ENCODE measurements at regions not wholly inside any gene's neighbourhood (a gene's known extent, or its start where the extent isn't known, plus 50 kb on each side); places are given as distances from the start of the nearest gene placed in this dataset.
"Not testable (repeated sequence)": the region's sequence is repeated elsewhere in the genome, so short reads cannot be mapped to it uniquely, and the experiment has no call there.

- DNase-seq, result no peak
These were observed 241.5 kb downstream of the SATB2 start for GRCh38 chr2:199216253-199216652.

GRCh38 chr2:199207011-199207410, 250.7 kb downstream of the SATB2 start:
- no peak for DNase-seq

- no peak for DNase-seq
These were observed 251.2 kb downstream of the SATB2 start for GRCh38 chr2:199206536-199206935.

- DNase-seq, result no peak
These were observed 254.8 kb downstream of the SATB2 start for GRCh38 chr2:199202964-199203363.

GRCh38 chr2:199201539-199201938, 256.2 kb downstream of the SATB2 start:
- DNase-seq, result no peak

- DNase-seq, result no peak
These were observed 257.9 kb downstream of the SATB2 start for GRCh38 chr2:199199797-199200196.

GRCh38 chr2:199197448-199197847, 260.3 kb downstream of the SATB2 start:
- no peak for DNase-seq

- no peak for DNase-seq
These were observed 261.1 kb downstream of the SATB2 start for GRCh38 chr2:199196686-199197085.

- no peak for DNase-seq
These were observed 261.7 kb downstream of the SATB2 start for GRCh38 chr2:199195927-199196502.

GRCh38 chr2:199191461-199191860, 266.3 kb downstream of the SATB2 start:
- no peak for DNase-seq

GRCh38 chr2:199189229-199189628, 268.5 kb downstream of the SATB2 start:
- DNase-seq, result no peak

- no peak for DNase-seq
These were observed 271.4 kb downstream of the SATB2 start for GRCh38 chr2:199186301-199186751.

GRCh38 chr2:199185174-199185573, 272.6 kb downstream of the SATB2 start:
- DNase-seq, result not testable (repeated sequence)

GRCh38 chr2:199163613-199164458, 293.9 kb downstream of the SATB2 start:
- no peak for DNase-seq

GRCh38 chr2:199160677-199161465, 296.9 kb downstream of the SATB2 start:
- DNase-seq, result no peak

GRCh38 chr2:199160081-199160480, 297.7 kb downstream of the SATB2 start:
- no peak for DNase-seq

- DNase-seq, result no peak
These were observed 309.5 kb downstream of the SATB2 start for GRCh38 chr2:199148076-199148845.

GRCh38 chr2:199147216-199147615, 310.5 kb downstream of the SATB2 start:
- DNase-seq, result no peak

GRCh38 chr2:199144546-199144945, 313.2 kb downstream of the SATB2 start:
- no peak for DNase-seq

GRCh38 chr2:199144036-199144435, 313.7 kb downstream of the SATB2 start:
- DNase-seq, result no peak

GRCh38 chr2:199136681-199137080, 321.1 kb downstream of the SATB2 start:
- no peak for DNase-seq

- no peak for DNase-seq
These were observed 321.5 kb downstream of the SATB2 start for GRCh38 chr2:199136242-199136641.

- no peak for DNase-seq
These were observed 325.9 kb downstream of the SATB2 start for GRCh38 chr2:199131876-199132275.
